Superior temporal gyrus (tissue), 1 donor: ENCODE measurements at regions not wholly inside any gene's neighbourhood (a gene's known extent, or its start where the extent isn't known, plus 50 kb on each side); places are given as distances from the start of the nearest gene placed in this dataset.
"Not testable (repeated sequence)": the region's sequence is repeated elsewhere in the genome, so short reads cannot be mapped to it uniquely, and the experiment has no call there.

Experiments used
- DNase-seq: peaks from one replicate; pipeline ENCODE4 v3.0.0-alpha.2; 2016; ENCODE audit errors: extremely low spot score

DNA sequence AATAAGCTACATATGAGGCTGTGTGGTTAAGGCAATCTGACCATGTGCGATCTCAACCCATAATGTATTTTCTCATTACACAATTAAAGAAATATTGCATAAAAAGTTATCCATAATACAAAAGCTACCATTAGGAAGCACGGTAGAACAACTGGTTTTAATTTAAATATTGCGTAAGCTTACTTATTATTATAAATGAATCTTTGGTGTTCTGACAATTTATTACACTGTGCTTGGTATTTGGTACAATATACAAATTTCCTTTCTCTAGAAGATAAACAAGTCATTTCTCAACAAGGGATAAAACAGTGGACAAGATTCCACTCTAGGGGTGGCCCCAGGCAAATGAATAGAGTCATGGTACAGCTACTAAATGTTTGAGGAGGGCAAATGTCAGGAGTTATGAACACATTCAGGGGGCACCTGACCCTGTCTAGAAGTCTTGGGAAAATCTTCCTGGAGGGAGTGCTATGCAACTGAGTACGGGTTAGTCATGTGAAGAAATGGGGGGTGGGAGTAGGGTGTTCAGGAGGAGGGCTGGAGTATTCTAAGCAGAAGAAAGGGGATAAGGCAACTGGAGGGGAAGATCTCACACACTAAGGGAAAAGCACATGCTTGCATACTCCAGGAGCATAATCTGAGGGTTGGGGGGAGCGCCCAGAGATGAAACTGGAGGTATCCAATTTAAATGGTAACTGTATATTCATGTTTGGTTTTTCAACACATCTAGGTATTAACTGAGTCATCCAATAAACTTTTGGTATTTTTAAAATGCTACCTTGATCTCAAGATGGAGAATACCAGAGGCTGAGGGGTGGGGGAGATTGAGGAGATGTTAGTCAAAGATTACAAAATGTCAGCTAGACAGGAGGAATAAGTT is 296.9 kb upstream of the SGK1 start:
- no peak for DNase-seq

- not testable (repeated sequence) for DNase-seq
Measured at GRCh38 chr6:134612128-134612527, 294.2 kb upstream of the SGK1 start.

DNA sequence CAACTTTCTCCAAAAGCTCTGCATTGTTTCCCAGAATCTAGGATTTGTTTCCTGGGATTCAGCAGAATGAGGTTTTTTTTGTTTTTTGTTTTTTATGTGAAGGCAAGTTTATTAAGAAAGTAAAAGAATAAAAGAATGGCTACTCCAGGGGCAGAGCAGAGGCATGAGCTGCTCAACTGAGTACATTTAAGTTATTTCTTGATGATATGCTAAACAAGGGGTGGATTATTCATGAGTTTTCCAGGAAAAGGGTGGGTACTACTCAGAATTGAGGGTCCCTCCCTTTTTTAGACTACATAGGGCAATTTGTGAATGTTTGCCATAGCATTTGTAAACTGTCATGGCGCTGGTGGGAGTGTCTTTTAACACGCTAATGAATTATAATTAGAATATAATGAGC is 292.5 kb upstream of the SGK1 start:
- DNase-seq = no peak

GRCh38 chr6:134609716-134610261 is 291.9 kb upstream of the SGK1 start:
- peak; percentile 64 for DNase-seq

DNA sequence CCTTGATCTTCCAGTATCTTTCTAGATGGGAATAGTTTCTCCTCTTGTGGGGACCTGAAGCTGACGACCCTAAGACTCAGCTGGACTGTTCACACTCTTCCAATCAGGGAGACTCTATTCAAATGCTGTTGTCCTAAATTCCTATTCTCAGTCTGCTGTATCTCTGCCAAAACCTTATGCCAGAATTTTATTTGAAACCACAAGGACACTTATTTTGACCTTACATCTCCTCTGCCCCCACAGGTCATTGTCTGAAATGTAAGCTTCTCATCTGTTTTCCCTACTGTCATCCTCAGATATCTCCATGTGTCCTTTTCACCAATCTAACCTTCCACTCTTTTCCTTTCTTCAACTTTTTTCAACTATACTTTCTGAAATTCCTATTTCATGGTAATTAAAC is 289.5 kb upstream of the SGK1 start:
- DNase-seq = no peak

DNA sequence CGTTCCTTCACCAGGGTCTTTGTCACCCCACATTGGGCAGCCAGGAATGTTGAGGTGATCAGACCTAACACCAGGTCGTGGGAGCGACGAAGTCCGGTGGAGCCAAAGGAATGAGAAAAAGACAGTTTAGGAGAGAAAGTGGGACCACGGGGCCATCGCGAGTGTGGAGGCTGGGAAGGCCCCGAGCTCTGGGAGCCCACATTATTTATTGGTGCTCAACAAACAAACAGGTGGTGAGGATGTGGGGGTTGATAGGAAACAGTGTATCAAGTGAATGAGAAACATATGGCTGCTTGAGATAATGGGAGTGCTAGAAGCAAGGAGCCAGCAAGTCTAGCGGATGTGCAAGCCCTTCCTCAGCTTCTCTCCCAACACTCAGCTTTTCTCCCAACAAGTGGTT is 287.1 kb upstream of the SGK1 start:
- no peak for DNase-seq

DNA sequence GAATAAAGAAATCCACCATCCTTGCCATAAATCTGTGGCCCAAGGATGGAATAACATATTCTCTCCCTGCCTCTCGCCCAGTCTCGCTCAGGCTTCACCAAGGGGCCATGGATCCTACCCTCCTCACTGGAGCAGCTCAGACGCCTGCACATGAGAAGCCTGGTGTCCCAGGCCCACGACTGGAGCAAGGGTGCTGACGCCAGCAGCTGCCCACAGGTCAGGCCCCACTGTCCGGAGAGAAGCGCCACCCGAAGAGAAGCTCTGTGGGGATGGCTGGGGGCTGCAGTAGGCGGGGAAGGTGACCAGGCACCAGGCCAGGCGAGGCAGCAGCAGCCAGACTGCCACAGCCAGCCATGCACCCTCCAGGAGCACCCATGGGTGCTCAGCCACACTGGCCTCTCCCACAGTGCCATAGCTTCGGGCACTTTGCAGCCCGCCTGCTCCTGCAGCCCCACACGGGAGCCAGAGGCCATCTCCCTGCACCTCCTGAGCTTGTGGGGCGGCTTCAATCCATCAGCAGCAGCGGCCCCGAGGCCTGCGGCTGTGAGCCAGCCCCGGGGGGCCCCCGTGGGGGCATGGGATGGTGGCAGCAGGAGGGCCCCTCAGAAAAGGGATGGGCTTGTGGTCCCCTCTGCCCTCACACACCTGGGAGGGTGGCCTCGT is 286.2 kb upstream of the SGK1 start:
- DNase-seq = no peak

DNA sequence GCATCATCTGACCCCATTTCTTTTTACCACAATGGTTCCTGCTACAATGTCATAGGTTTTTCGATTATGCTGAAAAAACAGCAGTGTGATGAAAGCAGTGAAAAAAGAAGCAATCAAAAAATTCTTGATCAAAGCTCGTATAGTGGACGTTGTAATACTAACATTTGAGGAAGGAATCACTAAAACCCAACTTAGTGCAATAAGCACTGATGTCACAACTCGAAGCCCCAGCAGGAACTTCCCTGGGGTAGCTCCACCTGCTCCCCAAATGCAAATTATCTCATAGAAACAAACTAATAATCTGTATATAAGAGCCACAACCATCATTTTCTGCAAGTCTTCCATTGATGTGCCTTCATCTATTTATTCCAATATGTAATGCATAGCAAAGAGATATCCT is 285.6 kb upstream of the SGK1 start:
- no peak for DNase-seq

DNA sequence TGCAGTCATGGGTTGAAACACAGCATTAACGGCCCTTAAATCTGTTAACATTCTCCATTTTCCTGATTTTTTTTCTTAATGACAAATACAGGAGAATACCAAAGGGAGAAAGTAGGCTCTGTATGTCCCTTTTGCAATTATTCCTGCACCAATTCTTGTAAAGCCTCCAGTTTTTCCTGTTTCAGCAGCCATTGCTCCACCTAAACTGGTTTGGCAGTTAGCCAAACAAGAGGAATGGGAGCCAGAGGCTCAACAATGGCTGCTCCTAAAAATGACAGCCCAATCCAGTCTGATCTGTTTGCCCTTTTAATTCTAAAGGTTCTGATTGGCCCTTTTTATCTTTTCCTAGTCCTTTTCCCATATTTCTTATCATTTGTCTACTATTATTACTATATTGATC is 284.2 kb upstream of the SGK1 start:
- no peak for DNase-seq

DNA sequence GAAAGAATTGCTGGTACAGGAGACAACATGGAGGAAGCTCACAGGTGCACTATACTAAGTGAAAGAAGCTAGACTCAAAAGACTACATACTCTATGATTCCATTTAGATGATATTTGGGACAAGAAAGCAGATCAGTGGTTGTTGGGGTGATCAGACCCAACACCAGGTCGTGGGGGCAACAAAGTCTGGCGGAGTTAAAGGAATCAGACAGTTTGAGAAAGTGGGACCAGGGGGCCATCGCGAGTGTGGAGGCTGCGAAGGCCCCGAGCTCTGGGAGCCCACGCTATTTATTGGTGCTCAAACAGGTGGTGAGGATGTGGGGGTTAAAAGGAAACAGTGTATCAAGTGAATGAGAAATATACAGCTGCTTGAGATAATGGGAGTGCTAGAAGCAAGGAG is 282.8 kb upstream of the SGK1 start:
- DNase-seq = no peak

- DNase-seq = no peak
Measured at GRCh38 chr6:134599079-134599478, 281.2 kb upstream of the SGK1 start.

- no peak for DNase-seq
Measured at GRCh38 chr6:134596191-134596590, 278.3 kb upstream of the SGK1 start.

GRCh38 chr6:134594881-134595280 is 277.0 kb upstream of the SGK1 start:
- no peak for DNase-seq

- peak; percentile 89 for DNase-seq
Measured at GRCh38 chr6:134593887-134594286, 276.0 kb upstream of the SGK1 start.

GRCh38 chr6:134593442-134593841 is 275.5 kb upstream of the SGK1 start:
- DNase-seq = peak; percentile 55

GRCh38 chr6:134593024-134593423 is 275.1 kb upstream of the SGK1 start:
- DNase-seq = no peak

- no peak for DNase-seq
Measured at GRCh38 chr6:134590449-134590848, 272.5 kb upstream of the SGK1 start.

GRCh38 chr6:134590004-134590403 is 272.1 kb upstream of the SGK1 start:
- DNase-seq = no peak

DNA sequence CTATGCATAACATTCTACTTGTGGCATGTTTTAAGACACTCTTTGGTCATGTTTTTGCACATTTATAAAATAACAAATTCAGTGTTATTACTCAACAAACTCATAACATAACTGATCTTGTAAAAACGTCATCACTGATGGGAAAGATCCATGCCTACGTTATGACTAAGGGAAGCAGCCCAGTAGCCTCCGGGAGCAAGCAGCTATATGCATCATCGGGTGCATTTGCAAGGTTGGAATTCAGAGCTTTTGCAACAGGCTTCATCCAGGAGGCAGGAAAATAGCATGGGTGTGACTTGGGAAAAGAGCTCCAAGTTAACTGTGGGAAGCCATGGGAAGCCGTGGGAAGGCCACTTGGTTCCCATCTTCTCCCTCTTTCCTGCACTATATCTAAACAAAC is 271.6 kb upstream of the SGK1 start:
- no peak for DNase-seq

- no peak for DNase-seq
Measured at GRCh38 chr6:134588267-134588666, 270.4 kb upstream of the SGK1 start.

- DNase-seq = no peak
Measured at GRCh38 chr6:134585517-134585873, 267.6 kb upstream of the SGK1 start.

GRCh38 chr6:134584847-134585516 is 267.1 kb upstream of the SGK1 start:
- no peak for DNase-seq

GRCh38 chr6:134577998-134578397 is 260.1 kb upstream of the SGK1 start:
- no peak for DNase-seq
